HAP-1 (cell line): ENCODE measurements at regions not wholly inside any gene's neighbourhood (a gene's known extent, or its start where the extent isn't known, plus 50 kb on each side); places are given as distances from the start of the nearest gene placed in this dataset.
"Not testable (repeated sequence)": the region's sequence is repeated elsewhere in the genome, so short reads cannot be mapped to it uniquely, and the experiment has no call there.

Source experiments
- DNase-seq, 2 experiments: peaks; one replicate each; pipeline ENCODE4 v3.0.0-alpha.2; 2016 to 2020; ENCODE audit warnings: low spot score in 2 of 2
- H3K27me3 ChIP-seq: fragments of 250-450 bp; sonication (Bioruptor Pico); 2 replicates; pipeline ENCODE4 v1.5.1; 2020; ENCODE audit warnings: low read depth, mild to moderate bottlenecking, moderate library complexity
- H3K36me3 ChIP-seq: fragments of 250-450 bp; sonication (Bioruptor Pico); replicated peaks from 2 replicates; pipeline ENCODE4 v1.5.1; 2020; ENCODE audit warnings: mild to moderate bottlenecking
- H3K4me1 ChIP-seq: fragments of 250-450 bp; sonication (Bioruptor Pico); 2 replicates; pipeline ENCODE4 v1.5.1; 2020; ENCODE audit warnings: mild to moderate bottlenecking
- H3K4me3 ChIP-seq: fragments of 250-450 bp; sonication (Bioruptor Pico); 2 replicates; pipeline ENCODE4 v1.5.1; 2020; ENCODE audit warnings: mild to moderate bottlenecking, moderate library complexity
- H3K9me3 ChIP-seq: fragments of 250-450 bp; sonication (Bioruptor Pico); 2 replicates; pipeline ENCODE4 v1.5.1; 2020; ENCODE audit warnings: mild to moderate bottlenecking, moderate library complexity
- in situ Hi-C: fragments of 300-500 bp; cut with MboI; formaldehyde crosslinking; loops from 3 replicates; pipeline ENCODE4 v1.14.3; 2020; ENCODE audit warnings: low sequenced_read_pairs, inconsistent platforms, mixed read lengths

DNA sequence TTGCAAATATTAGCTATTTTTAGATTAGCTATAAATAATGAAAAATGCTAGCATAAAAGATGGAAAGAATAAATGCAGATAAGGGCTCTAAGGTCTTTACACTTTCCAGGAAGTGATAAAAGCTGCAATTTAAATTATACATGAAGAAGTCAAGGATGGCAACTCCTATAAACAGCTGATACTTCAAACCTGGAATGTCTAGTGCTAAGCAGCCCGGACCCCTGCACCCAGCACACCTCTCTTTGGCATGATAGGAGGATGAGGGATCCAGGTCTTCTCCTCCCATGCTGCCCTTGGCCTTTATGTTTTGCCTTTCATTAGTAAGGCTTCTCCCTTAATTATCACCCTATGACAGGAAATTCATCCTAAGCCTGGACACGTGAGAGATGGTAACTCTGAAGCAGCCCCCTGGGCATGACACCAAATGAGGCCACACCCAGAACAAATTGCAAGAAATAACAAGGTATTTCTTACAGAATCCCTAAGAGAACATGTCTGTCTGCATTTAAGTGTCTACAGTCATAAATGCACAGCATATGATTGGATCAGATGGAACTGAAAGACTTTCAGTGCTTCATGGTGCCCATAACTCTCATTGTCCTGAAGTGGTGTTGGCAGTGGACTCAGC, 158.3 kb upstream of the PRSS1 start:
- no peaks in the 10 kb centered on the region for H3K4me1 ChIP-seq
- DNase-seq = no peak
- H3K4me3 ChIP-seq = no peak overlapping the region
- no peaks in the 10 kb centered on the region for H3K36me3 ChIP-seq
- peaks cover 4% of the 10 kb centered on the region; the same call in 1 of the 2 replicates for H3K27me3 ChIP-seq
- no peaks in the 10 kb centered on the region for H3K9me3 ChIP-seq
- in situ Hi-C loops = no loop called here

DNA sequence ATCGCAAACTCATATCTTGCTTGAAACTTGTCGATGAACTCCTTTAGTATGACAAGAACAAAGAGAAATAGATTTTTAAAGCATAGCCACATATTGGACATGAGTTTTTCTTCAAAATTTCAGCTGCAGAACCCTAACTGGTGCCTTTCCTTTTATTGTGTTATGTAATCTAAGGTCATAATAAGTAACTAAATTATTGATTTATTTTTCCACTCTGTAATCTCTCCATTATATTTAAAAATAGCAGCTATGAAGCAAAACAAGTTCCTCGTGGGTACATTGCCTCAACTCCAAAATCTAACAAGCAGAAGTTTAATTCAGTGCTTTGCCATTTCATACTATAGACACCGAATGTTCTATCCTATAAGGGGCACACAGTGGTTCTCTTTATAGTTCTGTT, 159.2 kb upstream of the PRSS1 start:
- no peaks in the 10 kb centered on the region for H3K27me3 ChIP-seq
- no peak for DNase-seq
- in situ Hi-C loops = no loop called here
- no peaks in the 10 kb centered on the region for H3K4me1 ChIP-seq
- H3K36me3 ChIP-seq = no peaks in the 10 kb centered on the region
- no peak overlapping the region for H3K4me3 ChIP-seq
- no peaks in the 10 kb centered on the region for H3K9me3 ChIP-seq

DNA sequence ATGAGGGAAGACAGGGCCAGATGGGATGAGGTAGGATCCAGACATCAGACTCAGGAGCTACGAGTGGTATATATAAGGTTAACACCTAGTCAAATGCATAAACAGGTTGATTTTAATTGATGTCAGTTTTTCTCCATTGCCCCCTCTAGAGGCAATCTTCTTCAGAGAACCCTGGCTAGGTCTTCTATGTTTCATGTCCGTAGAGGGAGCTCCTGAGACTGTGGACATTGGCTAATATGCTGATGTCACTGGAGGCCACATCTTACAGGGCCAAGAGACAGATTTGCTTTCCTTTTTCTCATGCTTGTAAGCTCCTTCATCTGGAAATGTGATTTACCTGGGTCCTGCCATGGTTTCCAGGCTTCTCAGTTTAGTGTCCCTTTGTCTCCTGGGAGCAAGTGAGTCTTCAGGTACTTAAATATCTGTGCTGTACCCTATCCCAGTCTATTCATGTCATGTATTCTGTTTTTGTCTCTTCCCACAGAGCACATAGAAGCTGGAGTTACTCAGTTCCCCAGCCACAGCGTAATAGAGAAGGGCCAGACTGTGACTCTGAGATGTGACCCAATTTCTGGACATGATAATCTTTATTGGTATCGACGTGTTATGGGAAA, 161.6 kb upstream of the PRSS1 start:
- in situ Hi-C loops = no loop called here
- Histone ChIP-seq H3K27me3 (no peaks in the 10 kb centered on the region), H3K4me1 (no peaks in the 10 kb centered on the region), H3K4me3 (no peak overlapping the region), H3K9me3 (no peaks in the 10 kb centered on the region), H3K36me3 (no peaks in the 10 kb centered on the region)
- DNase-seq = peak; percentile 22 to 47

DNA sequence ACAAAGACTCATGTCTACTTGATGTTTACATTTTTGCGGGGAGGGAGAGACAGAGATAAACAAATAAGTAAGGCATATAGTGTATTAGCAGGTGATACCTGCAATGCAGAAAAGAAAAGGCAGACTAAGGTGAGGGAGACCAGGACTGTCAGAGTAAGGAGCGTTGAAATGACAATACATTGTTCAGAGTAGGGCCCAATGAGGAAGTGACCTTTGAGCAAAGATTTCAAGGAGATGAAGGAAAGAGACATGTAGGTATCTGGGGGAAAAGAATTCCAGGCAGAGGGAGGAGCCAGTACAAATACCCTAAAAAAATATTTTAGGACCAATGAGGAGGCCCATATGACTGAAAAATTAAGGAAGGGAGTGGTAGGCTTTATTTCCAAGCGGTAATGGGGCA, 162.7 kb upstream of the PRSS1 start:
- no peaks in the 10 kb centered on the region for H3K27me3 ChIP-seq
- DNase-seq = no peak
- H3K4me1 ChIP-seq = no peaks in the 10 kb centered on the region
- in situ Hi-C loops = no loop called here
- H3K36me3 ChIP-seq = no peaks in the 10 kb centered on the region
- H3K9me3 ChIP-seq = no peaks in the 10 kb centered on the region
- H3K4me3 ChIP-seq = no peak overlapping the region

DNA sequence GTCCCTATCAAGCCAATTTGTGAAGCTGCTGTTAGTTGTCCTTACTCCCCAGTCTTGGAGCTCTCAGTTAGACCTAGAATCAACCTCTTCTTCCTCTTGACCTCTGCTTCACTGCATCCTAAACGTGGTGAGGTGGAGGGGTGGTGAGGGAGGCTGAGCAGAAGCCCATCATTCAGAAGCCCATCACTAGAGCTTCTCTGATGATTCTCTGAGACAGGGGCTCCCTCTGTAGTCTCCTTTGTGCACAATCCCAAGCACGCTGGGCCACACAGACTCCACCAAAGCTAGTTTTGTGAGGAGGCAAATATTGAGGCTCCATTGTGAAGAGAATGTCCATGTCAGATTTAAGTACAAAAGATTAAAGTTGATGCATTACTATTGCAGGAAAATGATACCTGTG, 163.8 kb upstream of the PRSS1 start:
- DNase-seq = no peak
- Histone ChIP-seq H3K9me3 (no peaks in the 10 kb centered on the region), H3K4me1 (no peaks in the 10 kb centered on the region), H3K36me3 (no peaks in the 10 kb centered on the region), H3K4me3 (no peak overlapping the region), H3K27me3 (no peaks in the 10 kb centered on the region)
- in situ Hi-C loops = no loop called here

DNA sequence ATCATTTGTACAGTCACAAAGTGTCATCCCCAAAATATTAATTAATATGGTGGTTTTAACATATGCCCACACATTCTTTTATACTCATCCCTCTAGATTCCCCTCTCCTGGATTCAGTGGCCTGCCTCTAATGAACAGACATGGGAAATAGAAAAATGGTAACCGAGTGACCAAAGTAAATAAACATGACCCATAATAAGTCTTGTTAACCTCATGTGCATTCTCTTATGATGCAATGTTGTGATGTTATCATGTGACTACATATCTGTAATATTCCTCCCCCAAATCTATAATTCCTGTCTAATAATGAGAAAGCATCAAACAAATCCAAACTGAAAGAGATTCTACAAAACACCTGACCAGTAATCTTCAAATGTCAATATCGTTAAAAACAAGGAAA, 164.5 kb upstream of the PRSS1 start:
- Histone ChIP-seq H3K9me3 (no peaks in the 10 kb centered on the region), H3K27me3 (no peaks in the 10 kb centered on the region), H3K36me3 (no peaks in the 10 kb centered on the region), H3K4me1 (no peaks in the 10 kb centered on the region), H3K4me3 (no peak overlapping the region)
- no peak for DNase-seq
- in situ Hi-C loops = no loop called here

DNA sequence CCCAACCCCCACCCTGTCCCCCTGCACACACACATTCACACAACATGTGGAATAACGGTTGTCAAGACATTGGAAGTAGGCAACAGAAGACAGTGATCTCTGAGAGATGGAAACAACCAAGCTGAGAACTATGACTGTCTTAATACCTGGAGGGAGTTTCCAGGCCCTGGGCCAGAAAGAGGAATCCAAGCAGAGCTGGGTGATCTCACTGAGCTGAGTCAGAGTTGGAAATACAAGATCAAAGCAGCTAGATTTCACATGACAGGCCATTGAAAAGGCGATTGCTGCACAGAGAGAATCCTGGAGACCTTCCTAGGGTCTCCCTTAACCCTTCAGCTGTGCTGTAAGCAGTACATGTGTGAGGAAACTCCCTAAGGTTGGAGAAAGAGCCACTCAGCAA, 165.8 kb upstream of the PRSS1 start:
- H3K4me1 ChIP-seq = no peaks in the 10 kb centered on the region

DNA sequence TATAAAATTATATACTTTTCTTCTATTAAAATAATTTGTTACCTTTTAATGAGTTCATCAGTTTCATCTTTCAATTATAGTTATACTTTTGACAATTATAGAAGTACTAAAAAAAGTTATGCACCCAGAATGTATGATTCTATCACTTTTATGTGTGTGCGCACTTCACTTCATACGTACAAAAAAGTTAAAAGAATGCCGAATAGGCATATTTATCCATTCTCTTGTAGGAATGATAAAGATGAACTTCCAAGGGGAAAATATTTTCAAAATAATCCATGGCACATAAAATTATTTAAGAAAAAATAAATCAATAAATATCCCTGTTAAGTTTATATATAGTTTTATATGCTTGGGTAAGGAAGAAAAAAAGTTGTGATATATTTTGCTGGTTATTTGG, 166.9 kb upstream of the PRSS1 start:
- Histone ChIP-seq H3K36me3 (no peaks in the 10 kb centered on the region), H3K9me3 (no peaks in the 10 kb centered on the region), H3K4me3 (no peak overlapping the region), H3K4me1 (no peaks in the 10 kb centered on the region), H3K27me3 (no peaks in the 10 kb centered on the region)
- no peak for DNase-seq
- in situ Hi-C loops = no loop called here

More for the DNA sequence above, 165.8 kb upstream of the PRSS1 start:
- H3K36me3 ChIP-seq = no peaks in the 10 kb centered on the region
- in situ Hi-C loops = no loop called here
- no peaks in the 10 kb centered on the region for H3K9me3 ChIP-seq
- DNase-seq = no peak
- H3K4me3 ChIP-seq = no peak overlapping the region
- H3K27me3 ChIP-seq = no peaks in the 10 kb centered on the region

DNA sequence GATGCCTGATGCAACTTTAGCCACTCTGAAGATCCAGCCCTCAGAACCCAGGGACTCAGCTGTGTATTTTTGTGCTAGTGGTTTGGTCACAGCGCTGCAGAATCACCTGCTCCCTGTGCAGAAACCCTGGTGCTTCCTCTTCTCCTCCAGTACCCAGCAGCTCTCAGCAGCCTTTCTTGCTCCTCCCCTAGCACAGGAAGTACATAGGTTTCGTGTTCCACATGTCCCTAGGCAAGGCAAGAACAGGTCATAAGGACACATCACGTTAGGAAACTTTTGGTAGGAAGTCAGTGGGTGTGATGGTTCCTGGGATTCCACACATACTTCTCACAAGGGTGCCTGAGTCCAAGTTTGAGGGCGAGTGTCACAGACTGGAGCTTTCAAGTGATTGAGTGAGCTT, 167.9 kb upstream of the PRSS1 start:
- Histone ChIP-seq H3K27me3 (no peaks in the 10 kb centered on the region), H3K9me3 (no peaks in the 10 kb centered on the region), H3K36me3 (no peaks in the 10 kb centered on the region), H3K4me1 (no peaks in the 10 kb centered on the region), H3K4me3 (no peak overlapping the region)
- DNase-seq = no peak
- in situ Hi-C loops = no loop called here

DNA sequence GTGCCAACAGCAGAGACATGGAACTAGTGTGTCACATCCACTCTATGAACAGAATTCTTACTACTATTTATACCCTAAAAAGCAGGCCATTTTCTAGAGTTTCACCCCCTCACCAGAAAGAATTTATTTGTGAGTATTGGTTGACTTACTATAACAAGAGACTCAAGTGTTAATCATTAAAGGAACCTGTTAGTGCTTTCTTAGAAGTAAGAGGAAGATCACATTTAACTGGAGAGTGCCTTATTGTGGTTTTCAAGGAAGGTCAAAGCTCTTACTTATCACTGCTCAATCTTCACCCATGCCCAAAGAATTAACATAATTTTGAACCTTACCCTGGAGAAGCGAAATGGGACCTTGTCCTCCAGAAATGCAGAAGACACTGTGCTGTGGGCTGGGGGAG, 169.3 kb upstream of the PRSS1 start:
- DNase-seq = no peak
- no peak overlapping the region for H3K4me3 ChIP-seq
- no peaks in the 10 kb centered on the region for H3K27me3 ChIP-seq
- no peaks in the 10 kb centered on the region for H3K36me3 ChIP-seq
- no peaks in the 10 kb centered on the region for H3K9me3 ChIP-seq
- in situ Hi-C loops = no loop called here
- no peaks in the 10 kb centered on the region for H3K4me1 ChIP-seq

DNA sequence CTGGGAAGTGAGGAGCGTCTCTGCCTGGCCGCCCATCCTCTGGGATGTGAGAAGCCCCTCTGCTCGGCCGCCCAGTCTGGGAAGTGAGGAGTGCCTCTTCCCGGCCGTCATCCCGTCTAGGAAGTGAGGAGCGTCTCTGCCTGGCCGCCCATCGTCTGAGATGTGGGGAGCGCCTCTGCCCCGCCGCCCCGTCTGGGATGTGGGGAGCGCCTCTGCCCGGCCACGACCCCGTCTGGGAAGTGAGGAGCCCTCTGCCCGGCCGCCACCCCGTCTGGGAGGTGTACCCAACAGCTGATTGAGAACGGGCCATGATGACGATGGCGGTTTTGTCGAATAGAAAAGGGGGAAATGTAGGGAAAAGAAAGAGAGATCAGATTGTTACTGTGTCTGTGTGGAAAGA, 173.9 kb upstream of the PRSS1 start:
- in situ Hi-C loops, H3K4me3 ChIP-seq, H3K27me3 ChIP-seq, H3K36me3 ChIP-seq, H3K9me3 ChIP-seq, H3K4me1 ChIP-seq, DNase-seq: not testable (repeated sequence)

DNA sequence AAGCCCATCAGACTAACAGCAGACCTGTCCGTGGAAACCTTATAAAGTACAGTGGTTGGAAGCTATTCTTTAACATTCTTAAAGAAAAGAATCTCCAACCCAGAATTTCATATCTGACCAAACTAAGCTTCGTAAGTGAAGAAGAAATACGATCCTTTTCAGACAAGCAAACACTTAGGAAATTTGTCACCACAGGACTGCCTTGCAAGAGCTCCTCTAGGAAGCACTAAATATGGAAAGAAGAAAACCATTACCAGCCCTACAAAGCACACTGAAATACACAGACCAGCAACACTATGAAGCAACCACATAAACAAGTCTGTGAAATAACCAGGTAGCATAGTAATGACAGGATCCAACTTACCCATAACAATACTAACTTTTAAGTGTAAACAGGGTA, 177.7 kb upstream of the PRSS1 start:
- Histone ChIP-seq H3K4me1 (no peaks in the 10 kb centered on the region), H3K36me3 (no peaks in the 10 kb centered on the region), H3K4me3 (no peak overlapping the region), H3K27me3 (no peaks in the 10 kb centered on the region), H3K9me3 (no peaks in the 10 kb centered on the region)
- no peak for DNase-seq
- in situ Hi-C loops = no loop called here

DNA sequence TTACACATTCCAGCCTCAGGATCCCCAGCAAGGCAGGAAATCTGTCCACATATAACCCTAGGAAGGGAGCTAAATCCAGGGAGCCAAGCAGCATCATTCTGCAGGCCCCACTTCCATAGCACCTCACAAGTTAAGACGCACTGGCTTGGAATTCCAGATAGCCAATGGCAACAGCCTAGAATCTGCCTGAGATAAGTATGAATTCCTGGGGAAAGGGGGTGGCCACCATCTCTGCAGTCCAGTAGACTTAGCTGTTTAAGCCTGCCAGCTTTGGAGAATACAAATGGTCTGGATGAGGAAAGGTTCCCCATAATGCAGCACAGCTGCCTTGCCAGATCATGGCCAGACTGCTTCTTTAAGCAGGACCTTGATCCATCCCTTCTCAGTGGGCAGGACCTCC, 179.4 kb upstream of the PRSS1 start:
- Histone ChIP-seq H3K4me1 (no peaks in the 10 kb centered on the region), H3K36me3 (no peaks in the 10 kb centered on the region), H3K4me3 (no peak overlapping the region), H3K9me3 (no peaks in the 10 kb centered on the region), H3K27me3 (no peaks in the 10 kb centered on the region)
- no peak for DNase-seq
- in situ Hi-C loops = no loop called here

DNA sequence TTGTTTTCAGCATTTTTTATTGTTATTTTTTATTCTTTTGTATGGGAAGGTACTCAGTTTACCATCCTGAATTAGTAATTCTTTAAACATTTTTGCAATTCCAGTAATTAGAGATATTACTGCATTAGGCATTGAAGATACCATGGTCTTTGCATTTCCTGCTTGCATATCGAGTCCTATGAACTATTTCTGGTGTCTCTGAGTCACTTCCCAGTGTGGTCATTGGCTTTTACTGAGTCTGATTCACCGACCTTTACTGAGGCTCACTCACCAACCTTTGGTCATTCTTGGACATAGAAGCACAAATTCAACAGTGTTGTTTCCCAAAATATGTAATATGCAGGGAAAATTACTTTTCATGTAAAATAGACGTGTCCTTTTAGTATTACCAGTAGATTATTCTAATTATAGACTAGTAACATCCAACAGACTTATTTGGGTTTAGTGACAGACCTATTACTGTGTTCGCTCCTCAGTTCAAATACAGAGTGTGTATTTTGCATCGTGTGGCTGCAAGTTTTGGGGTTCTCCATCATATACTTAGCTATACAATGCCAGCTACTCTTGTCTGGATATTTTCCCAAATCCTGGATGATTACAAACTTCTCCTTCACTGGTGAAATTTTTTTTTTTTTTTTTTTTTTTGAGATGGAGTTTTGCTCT, 180.7 kb upstream of the PRSS1 start:
- Histone ChIP-seq H3K4me3 (no peak overlapping the region), H3K9me3 (no peaks in the 10 kb centered on the region), H3K36me3 (no peaks in the 10 kb centered on the region), H3K4me1 (no peaks in the 10 kb centered on the region), H3K27me3 (peaks cover under 1% of the 10 kb centered on the region; the same call in 1 of the 2 replicates)
- no peak for DNase-seq
- in situ Hi-C loops = no loop called here
